Thyroid gland (tissue), 4 donors: ENCODE measurements at regions not wholly inside any gene's neighbourhood (a gene's known extent, or its start where the extent isn't known, plus 50 kb on each side); places are given as distances from the start of the nearest gene placed in this dataset.
A peak's percentile ranks its signal among the peaks of the same experiment; 100 is the strongest.

Experiments
- DNase-seq, 2 donors: peaks; one replicate each; pipeline ENCODE4 v3.0.0-alpha.2; 2019
- H3K27ac ChIP-seq, 3 donors: fragments of 200-600 bp; sonication (generic); 1 replicate in 2 of 3; 2 replicates in 1 of 3; pipeline ENCODE4 v1.5.1; 2016 to 2019; ENCODE audit warnings: mild to moderate bottlenecking in 1 of 3, moderate library complexity in 1 of 3
- H3K27me3 ChIP-seq: fragments of 200-600 bp; sonication (generic); one replicate; pipeline ENCODE4 v1.5.1; 2019
- H3K36me3 ChIP-seq, 2 donors: fragments of 200-600 bp; sonication (generic); one replicate each; pipeline ENCODE4 v1.5.1; 2016 to 2019
- H3K4me1 ChIP-seq, 2 donors: fragments of 200-600 bp; sonication (generic); one replicate each; pipeline ENCODE4 v1.5.1; 2017 to 2019
- H3K4me3 ChIP-seq, 3 donors: fragments of 200-600 bp; sonication (generic); replicated peaks in 1 of 3; 1 replicate in 2 of 3; 2 replicates in 1 of 3; pipeline ENCODE4 v1.5.1; 2016; ENCODE audit warnings: mild to moderate bottlenecking in 1 of 3
- H3K9me3 ChIP-seq: fragments of 200-600 bp; sonication (generic); one replicate; pipeline ENCODE4 v1.5.1; 2017
- CTCF ChIP-seq, 6 experiments: fragments of 200-600 bp in 3 of 6; fragments of 450-650 bp in 3 of 6; sonication (generic) in 3 of 6; IDR thresholded peaks; one replicate each; pipeline ENCODE4 v1.5.1; 2016 to 2019; ENCODE audit warnings: antibody characterized with exemption in 6 of 6, mild to moderate bottlenecking in 2 of 6, inconsistent platforms in 1 of 6, moderate library complexity in 1 of 6
- POLR2A ChIP-seq, 2 donors: fragments of 450-650 bp; IDR thresholded peaks; one replicate each; pipeline ENCODE4 v1.6.1; 2017; ENCODE audit warnings: antibody characterized with exemption in 2 of 2, mild to moderate bottlenecking in 2 of 2, moderate library complexity in 1 of 2
- WGBS, 2 donors: methylation state at CpG; one replicate each; pipeline ENCODE4 v1.1.5; 2017; 5-methylcytosine and 5-hydroxymethylcytosine counted together
- intact Hi-C: fragments of 100-400 bp; cut with DNase I; formaldehyde crosslinking; loops from one replicate; pipeline ENCODE4 v1.15.1; 2023

DNA sequence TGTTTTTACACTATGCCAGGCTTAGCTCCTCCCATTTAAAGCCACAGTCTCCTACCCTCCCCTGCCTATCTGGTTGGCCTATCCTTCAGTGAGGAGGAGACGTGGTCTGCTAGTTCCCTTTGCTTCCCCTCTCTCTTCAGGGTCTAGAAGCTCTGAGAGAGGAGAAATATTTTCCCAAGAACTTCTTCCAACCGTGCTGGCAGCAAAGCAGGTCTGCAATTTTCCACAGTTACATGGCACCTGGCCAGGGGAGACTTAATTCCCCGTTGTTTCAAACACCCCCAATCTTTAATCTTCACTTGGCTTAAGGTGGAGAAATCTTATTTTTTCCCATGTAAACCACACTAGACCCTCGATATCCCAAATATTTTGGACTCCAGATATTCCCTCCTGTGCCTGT is 149.5 kb upstream of the MCTP2 start:
- TF ChIP-seq CTCF (IDR thresholded peaks at IDR 0.05) (no peak), POLR2A (IDR thresholded peaks at IDR 0.05) (no peak)
- intact Hi-C loops, result no loop called here
- H3K4me3 ChIP-seq, result no peak overlapping the region
- 43 to 46% methylated on average over 4 of the region's 4 CpGs for WGBS, 2 donors
- H3K27me3 ChIP-seq, result no peaks in the 10 kb centered on the region
- no peak overlapping the region for H3K27ac ChIP-seq
- H3K4me1 ChIP-seq, result no peaks in the 10 kb centered on the region
- no peak for DNase-seq
- H3K9me3 ChIP-seq, result no peaks in the 10 kb centered on the region
- H3K36me3 ChIP-seq, result no peaks in the 10 kb centered on the region

DNA sequence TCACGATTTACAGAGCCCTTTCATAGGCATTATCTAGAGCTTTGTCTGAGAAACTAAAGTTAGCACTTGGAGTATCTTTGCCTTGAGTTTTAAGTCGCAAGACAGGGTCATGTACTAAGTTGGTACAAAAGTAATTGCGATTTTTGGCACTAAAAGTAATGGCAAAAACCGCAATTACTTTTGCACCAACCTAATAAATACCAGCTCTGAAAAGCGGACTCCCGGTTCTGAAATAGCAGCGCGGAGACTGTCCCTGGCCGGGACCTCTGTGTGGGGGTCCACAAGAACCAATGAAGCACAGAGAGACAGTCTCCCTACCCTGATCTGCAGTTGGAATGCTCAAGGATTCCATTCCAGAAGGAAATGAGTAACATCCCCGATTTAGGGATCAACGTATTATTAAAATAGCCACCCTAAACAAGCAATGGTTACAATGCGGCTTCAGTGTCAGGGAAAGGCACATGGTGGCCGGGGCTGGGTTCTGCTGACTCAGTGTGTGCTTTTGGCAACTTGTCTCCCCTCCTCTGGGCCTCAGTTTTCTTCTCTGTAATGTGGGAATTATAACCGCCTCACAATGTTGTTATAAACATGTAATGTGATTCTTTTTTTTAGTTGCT is 150.3 kb upstream of the MCTP2 start:
- no peaks in the 10 kb centered on the region for H3K9me3 ChIP-seq
- WGBS, 2 donors, result 87 to 90% methylated on average over 14 of the region's 14 CpGs
- intact Hi-C loops, result no loop called here
- no peaks in the 10 kb centered on the region for H3K36me3 ChIP-seq
- TF ChIP-seq CTCF (IDR thresholded peaks at IDR 0.05) (no peak), POLR2A (IDR thresholded peaks at IDR 0.05) (no peak)
- DNase-seq, result no peak
- no peak overlapping the region for H3K27ac ChIP-seq
- H3K4me3 ChIP-seq, result no peak overlapping the region
- no peaks in the 10 kb centered on the region for H3K27me3 ChIP-seq
- H3K4me1 ChIP-seq, result no peaks in the 10 kb centered on the region

GRCh38 chr15:94080416-94080815 is 150.9 kb upstream of the MCTP2 start:
- H3K27ac ChIP-seq, result no peak overlapping the region
- WGBS, 2 donors, result 66 to 68% methylated on average over 8 of the region's 8 CpGs
- H3K9me3 ChIP-seq, result no peaks in the 10 kb centered on the region
- H3K4me3 ChIP-seq, result no peak overlapping the region
- H3K27me3 ChIP-seq, result no peaks in the 10 kb centered on the region
- no peaks in the 10 kb centered on the region for H3K4me1 ChIP-seq
- no peaks in the 10 kb centered on the region for H3K36me3 ChIP-seq
- TF ChIP-seq POLR2A (IDR thresholded peaks at IDR 0.05) (no peak), CTCF (IDR thresholded peaks at IDR 0.05) (no peak)
- intact Hi-C loops, result no loop called here
- DNase-seq, result peak in 1 of 2 donors; percentile 5

DNA sequence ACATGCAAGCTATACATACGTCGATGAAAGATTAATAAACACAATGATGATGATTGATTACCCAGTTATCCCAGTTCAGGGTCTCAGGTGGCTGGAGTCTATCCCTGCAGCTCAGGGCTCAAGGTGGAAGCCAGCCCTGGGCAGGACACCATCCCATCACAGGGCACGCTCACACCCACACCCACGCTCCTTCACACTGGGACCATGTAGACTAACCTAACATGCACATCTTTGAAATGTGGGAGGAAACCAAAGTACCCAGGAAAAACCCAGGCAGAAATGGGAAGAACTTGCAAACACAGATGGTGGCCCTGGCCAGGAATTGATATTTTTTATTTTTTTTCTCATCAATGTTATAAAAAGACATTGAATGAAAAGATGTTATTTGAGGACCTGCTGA is 151.4 kb upstream of the MCTP2 start:
- TF ChIP-seq POLR2A (IDR thresholded peaks at IDR 0.05) (no peak), CTCF (IDR thresholded peaks at IDR 0.05) (no peak)
- H3K27ac ChIP-seq, result no peak overlapping the region
- no peak for DNase-seq
- 95 to 98% methylated on average over 4 of the region's 4 CpGs for WGBS, 2 donors
- no peaks in the 10 kb centered on the region for H3K4me1 ChIP-seq
- no peaks in the 10 kb centered on the region for H3K27me3 ChIP-seq
- no peaks in the 10 kb centered on the region for H3K36me3 ChIP-seq
- intact Hi-C loops, result no loop called here
- no peak overlapping the region for H3K4me3 ChIP-seq
- H3K9me3 ChIP-seq, result no peaks in the 10 kb centered on the region

DNA sequence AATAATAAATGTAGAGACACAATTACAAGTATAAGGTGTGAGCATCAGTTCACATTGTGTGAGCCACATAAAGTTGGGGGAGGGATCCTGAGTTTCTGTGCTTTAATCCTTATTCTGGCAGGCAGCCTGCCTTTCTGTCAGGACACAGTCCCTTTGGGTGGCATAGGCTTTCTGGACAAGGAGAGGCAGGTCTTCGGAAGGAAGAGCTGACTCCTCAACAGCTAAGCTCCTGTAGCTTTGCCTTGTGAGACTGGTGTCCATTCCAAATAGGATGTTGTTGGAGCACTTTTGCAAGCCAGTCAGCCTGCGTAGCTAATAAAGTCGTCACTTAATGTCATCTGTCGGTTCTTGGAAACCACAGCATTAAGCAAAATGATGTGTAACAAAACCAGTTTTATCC is 151.9 kb upstream of the MCTP2 start:
- Histone ChIP-seq H3K36me3 (no peaks in the 10 kb centered on the region), H3K4me3 (no peak overlapping the region), H3K4me1 (no peaks in the 10 kb centered on the region), H3K27ac (no peak overlapping the region), H3K27me3 (no peaks in the 10 kb centered on the region), H3K9me3 (no peaks in the 10 kb centered on the region)
- intact Hi-C loops, result no loop called here
- DNase-seq, result no peak
- WGBS, 2 donors, result 90 to 98% methylated on average over 4 of the region's 4 CpGs
- no peak for TF ChIP-seq CTCF (IDR thresholded peaks at IDR 0.05)
- no peak for TF ChIP-seq POLR2A (IDR thresholded peaks at IDR 0.05)
